Stimulated activated CD4-positive, alpha-beta T cell treated with anti-CD3 and anti-CD28 coated beads, Interleukin-2, amount 100 ng/mL, for 48 hours (primary cell): ENCODE measurements at regions not wholly inside any gene's neighbourhood (a gene's known extent, or its start where the extent isn't known, plus 50 kb on each side); places are given as distances from the start of the nearest gene placed in this dataset.
A peak's percentile ranks its signal among the peaks of the same experiment; 100 is the strongest.

ENCODE experiments used
- DNase-seq, 2 donors: peaks; one replicate each; pipeline ENCODE4 v3.0.0-alpha.2; 2020

DNA sequence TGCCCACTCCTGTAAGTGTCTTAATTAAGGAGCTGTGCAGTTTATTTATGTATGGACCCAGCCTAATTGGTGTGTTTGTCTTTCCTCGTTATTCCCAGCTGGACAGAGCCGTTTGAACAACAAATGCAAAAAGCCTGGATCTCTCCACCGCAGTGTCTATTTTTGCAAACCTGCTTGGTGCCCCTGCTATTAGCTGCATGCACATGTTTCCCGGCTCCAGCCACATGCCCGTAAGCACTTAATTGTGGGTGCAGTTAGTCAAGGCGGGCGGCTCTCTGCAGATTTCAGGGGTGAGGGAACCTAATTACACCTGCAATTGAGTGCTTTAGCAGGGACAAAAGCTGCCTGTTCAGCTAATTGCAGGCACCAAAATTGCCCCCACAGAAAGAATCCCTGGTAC, 74.0 kb upstream of the GSE1 start:
- DNase-seq = no peak

DNA sequence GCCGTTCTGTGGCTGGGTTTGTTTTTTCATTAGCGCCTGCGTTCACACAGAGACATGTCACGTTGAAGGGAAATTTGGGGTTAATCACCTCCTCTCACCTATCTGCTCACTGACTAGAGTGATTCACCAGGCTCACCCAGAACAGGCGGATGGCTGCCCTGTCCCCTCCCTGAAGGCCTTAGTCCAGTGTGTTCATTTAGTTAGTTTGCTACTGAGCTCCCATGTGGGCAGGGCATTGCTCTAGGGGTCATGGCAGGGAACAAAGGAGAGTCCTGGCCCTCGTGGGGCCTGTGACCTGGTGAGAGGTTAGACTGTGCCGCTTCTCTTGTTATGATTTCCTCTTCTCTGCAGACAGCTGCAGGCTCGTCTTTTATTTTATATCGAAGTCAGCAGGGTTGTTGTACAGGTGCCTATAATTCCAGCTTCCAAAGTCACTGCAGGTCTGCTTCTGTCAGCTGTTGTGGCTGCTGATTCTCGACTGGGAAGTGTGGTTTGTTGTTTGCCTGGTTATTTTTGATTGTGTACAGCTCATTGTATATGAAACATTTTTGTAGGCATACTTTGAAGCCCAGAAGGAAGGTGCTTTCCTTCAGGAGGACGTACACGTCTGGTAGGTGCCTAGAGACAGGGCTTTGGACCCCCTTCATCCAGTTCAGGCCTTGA, 73.4 kb upstream of the GSE1 start:
- no peak for DNase-seq

DNA sequence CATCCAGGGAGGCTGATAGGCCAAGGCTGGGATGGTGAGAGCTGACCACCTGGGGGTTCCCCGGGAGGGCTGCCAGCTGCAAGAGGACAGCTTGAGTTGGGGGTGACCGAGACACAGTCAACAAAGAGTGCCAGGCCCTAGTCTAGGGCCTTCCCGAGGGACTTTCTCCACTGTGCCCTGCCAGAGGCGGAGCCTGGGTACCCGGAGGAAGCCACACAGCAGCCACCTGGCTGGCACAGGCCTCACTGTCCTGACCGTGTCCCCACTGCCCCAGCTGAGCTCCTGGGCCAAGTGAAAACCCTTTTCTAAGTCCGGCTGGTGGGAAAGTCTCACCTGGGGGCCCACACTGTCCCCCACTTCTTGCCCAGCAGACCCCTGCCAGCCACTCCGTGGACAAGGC, 71.9 kb upstream of the GSE1 start:
- DNase-seq = no peak

DNA sequence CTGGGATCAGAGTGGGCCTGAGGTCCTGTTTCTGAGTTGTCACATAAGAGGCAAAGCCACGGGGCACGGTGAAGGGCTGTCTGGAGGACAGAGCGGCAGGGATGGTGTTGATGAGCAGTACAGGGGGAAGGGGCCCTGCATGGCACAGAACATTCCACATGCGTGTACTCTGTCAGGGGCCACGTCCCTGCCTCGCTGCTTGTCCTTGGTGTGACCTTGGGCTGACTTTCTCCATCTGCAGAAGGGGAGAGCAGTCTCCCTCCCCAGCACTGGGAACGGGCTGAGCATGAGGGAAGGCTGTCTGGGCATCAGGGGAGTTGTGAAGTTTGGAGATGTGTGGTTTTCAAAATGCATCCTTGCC, 71.5 kb upstream of the GSE1 start:
- DNase-seq = no peak

DNA sequence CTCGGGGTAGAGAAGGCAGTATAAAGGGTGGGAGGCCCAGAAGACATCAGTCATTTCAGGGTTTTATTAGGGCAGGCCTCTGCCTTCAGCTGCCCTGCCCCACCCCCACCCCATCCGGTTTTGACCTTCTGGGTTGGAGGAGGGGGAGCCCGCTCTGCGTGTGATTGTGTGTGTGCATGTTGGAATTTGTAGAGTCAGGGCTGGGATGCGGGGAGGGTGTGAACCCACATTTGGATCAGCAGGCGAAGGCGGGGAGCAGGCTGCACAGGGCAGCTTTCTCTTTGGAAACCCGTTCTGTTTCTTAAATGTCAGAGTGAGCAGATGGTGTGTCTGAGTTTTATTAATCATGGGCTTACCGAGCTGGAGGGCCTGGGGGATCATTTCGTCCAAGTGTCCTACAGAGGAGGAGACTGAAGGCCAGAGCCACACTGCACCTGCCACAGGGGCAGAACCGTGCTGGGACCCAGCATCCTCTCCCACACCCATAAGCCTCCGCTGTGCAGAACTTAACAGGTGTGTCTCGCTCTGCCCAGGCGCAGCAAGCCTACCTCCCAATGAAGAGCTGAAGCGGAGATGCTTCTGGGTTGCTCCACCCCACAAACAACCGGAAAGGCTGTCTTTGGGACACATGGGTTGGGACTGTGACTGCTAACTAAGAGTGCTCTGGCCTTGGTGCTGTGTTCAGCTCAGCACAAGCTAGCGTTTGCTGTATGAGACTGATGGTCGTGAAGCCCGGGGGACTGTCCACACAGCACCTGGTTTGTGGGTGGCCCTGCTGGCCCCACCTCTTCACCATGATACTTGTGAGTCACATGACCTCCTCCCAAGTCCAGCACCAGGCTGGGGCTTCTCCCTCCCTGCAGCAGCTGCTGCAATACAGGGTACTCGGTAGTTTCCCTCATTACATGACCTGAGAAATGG, 70.9 kb upstream of the GSE1 start:
- DNase-seq = no peak

DNA sequence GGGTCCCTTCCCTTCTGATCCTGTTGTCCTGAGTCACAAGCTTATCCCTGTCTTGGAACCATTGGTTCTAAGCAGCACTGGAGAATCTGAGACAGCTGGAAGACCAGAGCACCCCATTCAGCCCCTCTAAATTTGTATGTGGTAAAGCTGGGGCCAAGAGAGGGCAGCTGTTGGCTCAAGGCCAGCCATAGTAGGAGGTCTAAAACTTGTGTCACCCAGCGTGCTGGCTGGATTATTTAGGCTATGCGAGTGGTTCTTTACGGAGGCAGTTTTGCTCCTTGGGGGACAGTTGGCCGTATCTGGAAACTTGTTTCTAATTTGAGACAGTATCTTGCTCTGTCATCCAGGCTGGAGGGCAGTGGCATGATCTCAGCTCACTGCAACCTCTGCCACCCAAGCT, 69.6 kb upstream of the GSE1 start:
- DNase-seq = no peak

DNA sequence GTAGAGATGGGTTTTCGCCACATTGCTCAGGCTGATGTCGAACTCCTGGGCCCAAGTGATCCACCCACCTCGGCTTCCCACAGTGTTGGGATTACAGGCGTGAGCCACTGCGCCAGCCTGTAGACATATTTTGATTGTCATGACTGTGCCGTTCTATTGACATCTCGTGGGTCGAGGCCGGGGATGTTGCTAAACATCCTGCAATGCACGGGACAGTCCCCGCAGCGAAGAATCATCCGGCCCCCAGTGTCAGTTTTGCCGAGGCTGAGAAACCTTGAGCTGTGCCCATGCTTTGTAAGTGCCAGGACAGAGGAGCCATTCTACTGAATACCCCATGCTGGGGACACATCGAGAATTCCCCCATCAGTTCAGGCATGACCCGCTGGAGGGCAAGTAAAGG, 69.1 kb upstream of the GSE1 start:
- no peak for DNase-seq

DNA sequence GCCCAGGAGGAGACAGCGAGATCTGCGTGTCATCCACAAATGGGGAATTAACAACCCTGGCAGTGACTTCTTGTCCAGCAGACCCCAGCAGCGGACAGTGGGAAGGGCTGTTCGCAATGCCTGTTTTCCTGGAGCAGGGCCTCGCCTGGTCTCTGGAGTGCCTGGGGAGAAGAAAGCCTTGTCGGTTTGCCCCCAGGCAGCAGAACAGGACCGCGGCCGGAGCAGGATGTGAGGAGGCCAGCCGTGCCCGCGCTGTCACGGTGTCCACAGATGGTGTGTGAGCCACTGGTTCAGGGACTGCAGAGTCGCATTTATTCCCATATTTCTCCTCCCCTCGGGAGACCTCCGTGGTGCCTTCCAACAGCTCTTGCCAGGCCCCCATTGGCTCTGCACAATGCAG, 68.5 kb upstream of the GSE1 start:
- DNase-seq = no peak

DNA sequence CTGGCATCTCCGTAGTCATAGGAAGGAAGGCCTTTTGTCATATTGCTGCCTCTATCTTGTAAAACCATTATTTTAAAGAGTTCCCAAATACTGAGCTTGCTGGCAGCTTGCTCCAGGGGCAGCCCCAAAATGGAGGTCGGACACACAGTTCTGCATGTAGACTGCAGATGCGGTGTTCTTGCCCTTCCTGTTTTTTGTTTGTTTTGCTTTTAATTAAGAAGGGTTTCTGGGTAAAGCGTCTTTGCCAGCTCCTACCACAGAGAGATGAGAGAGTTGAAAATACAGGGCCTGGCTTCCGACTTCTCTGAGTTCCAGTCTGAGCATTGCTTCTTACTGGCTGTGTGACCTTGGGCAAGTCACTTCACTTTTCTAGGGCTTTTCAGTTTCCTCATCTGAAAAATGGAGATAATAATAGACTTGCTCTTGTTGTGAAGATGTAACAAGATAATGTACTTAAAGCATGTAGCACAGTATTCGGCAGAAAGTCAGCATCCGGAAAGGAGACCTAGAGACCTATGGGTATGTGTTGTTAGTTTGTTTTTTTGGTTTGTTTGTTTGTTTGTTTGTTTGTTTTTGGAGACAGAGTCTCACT, 67.8 kb upstream of the GSE1 start:
- no peak for DNase-seq

DNA sequence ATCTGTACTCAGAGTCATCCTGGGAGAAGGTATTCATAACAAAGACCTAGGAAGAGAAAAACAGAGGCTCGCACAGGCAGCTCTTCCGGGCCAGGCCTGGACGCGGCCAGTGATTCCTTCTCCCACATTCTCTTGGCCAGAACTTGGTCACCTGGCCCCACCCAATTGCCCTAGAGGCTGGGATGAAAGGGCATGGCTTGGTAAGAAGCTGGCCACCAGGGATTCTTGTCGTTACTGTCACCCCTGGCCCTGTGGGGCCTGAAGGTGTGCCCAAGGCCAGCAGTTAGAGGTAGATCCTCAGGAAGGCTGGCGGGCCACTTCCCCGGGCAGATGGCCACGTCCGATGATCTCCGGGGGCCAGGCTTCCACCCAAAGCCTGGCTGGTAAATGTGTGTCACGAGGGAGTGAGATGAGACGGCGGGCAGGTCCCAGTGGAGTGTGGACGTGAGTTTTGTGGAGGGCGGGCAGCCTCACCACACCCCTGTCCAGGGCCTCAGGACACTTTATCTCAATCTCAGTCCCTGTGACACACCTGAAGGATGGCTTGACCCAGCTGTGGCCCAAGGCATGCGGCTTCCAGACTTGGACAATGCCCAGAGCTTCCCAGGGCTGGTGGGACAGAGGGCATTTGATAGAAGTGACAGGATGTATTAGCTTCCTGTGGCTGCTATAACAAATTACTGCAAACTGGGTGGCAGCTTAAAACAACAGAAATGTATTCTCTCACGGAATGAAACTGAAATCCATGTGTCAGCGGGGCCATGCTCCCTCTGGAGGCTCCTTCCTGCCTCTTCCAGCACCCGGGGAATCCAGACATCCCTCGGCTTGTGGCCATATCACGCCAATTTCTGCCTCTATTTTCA, 66.3 kb upstream of the GSE1 start:
- no peak for DNase-seq

DNA sequence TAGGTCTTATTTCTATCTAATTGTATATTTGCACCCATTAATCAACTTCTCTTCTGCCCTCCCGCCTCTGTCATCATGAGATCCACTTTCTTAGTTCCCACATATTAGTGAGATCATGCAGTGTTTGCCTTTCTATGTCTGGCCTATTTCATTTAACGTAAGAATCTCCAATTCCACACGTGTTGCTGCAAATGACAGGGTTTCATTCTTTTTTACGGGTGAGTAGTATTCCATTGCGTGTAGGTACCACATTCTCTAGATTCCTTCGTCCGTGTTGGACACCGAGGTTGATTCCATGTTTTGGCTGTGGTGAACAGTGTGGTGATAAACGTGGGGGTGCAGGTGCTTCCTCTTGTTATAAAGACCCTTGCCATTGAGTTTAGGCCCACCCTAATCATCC, 64.7 kb upstream of the GSE1 start:
- no peak for DNase-seq

DNA sequence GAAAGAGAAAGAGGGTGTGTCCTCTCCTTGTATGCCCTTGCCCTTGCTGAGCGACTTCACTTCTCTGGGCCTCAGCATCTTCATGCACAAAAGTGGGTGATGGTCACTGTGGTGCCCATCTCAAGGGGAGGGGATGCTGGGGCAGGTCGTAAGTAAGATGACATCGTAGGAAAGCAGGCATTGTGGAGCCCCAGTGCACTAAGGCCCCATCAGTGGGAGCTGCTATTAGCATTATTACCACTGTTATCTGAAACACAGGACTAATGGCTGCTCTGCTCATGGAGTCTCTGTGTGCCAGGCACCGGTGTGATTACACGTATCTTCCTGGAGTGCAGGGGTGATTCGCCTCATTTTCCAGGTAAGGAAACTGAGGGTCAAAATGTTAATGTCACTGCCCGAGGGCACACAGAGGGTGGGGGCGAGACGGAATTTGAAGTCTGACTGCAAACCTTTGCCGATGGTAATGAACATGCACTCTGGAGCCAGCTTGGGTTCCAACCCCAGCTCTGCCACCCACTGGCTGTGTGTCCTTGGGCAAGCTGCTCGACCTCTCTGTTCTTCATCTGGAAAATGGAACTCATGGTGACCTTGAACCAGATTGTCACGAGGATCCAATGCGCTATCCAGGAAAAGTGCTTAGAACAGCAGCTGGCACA, 63.2 kb upstream of the GSE1 start:
- no peak for DNase-seq

DNA sequence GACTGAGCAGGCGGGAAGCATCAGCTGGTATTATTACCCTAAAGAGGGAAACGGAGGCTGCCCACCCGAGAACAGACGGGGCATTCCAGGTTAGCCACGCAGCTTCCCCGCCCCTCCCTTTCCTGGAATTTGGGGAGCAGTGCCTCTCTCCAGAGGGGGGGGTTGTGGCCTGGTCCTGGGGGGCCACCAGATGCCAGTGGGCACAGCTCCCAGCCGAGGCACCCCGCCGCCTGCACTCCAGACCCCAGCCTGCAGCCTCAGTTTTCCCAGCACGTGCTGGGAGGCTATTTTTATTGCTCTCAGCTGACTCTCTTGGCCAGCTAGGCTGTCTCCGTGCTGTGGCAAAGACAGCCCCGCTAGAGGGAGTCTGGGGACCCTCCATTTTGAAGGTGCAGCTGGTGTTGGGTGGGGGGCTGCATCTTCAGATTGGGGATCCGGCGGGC, 62.7 kb upstream of the GSE1 start:
- DNase-seq = no peak

DNA sequence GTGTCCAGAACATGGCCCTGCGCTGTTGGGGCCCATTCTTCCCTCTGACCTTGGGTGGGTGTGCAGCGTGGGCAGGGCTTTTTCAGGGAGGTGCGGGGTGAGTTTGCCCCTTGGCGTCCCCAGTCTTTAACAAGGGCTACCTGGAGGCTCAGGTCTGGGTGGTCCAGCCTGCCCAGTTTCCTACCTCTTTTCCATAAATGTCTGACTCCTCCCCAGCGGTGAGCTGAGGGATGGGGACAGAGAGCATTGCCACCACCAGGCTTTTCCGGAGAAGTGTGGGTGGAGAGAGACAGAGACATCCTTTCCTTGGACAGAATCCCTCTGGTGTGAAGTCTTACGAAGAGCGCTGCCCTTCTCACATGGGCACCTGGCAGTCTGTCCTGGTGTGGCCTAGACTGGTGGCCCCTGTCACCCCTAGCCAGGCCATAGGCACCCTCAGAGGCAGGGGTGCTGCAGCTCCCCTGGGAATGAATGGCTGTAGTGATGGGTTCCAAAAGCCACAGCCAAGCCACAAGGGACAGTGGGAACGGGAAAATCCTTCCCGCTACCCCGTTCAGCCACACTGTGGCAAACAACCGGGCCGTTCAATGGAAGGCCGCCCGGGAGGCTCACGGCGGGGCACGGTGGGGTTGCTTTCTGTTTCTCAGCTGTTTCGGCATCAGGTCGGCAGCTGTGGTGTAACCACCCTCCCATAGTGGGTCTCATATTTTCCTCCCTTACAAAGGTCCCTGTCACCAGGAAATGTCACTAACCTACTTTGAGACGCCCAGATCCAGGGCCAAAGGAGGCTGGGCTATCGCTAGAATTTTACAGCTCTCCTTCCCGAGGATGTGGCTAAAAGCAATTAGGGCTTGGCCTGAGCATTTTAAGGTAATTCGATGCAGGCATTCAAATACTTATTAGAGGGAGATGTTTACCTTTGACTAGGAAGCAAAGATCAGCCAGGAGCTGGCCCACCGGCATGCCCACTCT, 61.9 kb upstream of the GSE1 start:
- no peak for DNase-seq

DNA sequence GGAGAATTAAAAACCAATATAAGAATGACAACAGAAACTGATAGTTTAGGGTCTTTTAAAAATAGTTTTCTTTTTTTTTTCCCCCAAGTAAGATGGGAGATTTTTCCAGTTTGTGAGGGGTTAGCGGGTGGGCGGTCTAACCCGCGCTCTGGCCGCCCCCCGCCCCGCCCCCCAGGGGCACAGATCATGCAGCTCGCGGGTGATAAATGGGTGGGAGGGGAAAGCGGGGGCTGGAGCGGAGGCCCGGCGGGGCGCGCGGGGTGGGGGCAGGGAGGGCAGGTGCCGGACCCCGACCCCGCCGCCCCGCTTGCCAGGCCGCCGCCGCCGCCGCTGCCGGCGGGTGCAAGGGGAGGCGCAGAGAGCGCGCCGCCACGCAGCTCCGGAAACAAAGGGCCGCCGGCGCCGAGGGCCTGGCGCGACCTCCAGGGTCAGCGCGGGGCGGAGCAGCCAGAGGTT, 60.1 kb upstream of the GSE1 start:
- DNase-seq = no peak

DNA sequence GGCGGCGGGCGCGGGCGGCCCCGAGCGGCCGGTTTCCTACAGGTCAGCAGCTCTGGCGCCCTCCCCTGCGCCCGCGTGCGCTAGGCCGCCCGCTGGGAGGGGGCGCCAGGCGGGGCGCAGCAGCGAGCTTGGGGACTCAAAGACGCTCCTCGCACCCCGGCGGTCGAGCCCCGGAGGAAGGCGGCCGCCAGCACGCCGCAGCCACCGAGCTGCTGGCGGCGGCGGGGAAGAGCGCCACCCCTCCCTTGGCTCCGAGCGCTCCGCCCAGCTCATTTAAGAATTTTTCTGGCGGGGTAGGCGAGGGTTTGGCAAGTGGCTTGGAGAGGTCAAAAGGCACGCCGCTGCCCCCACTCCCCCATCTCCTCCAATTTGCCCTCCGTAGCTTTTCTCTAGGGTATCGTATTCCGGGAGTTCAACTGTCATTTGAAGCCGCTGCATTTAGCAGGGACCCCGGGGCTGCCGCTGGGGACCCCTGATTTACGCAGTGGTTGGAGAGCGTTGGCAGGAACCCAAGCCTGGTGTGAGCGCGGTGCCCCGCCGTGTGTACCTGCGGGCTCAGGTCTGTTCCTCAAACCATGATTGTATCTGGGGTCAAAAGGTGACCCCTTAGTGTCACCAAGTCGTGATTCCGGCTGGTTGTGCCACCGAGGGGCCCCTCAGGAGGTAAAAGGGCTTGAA, 59.5 kb upstream of the GSE1 start:
- peak; percentile 29 to 33 for DNase-seq

DNA sequence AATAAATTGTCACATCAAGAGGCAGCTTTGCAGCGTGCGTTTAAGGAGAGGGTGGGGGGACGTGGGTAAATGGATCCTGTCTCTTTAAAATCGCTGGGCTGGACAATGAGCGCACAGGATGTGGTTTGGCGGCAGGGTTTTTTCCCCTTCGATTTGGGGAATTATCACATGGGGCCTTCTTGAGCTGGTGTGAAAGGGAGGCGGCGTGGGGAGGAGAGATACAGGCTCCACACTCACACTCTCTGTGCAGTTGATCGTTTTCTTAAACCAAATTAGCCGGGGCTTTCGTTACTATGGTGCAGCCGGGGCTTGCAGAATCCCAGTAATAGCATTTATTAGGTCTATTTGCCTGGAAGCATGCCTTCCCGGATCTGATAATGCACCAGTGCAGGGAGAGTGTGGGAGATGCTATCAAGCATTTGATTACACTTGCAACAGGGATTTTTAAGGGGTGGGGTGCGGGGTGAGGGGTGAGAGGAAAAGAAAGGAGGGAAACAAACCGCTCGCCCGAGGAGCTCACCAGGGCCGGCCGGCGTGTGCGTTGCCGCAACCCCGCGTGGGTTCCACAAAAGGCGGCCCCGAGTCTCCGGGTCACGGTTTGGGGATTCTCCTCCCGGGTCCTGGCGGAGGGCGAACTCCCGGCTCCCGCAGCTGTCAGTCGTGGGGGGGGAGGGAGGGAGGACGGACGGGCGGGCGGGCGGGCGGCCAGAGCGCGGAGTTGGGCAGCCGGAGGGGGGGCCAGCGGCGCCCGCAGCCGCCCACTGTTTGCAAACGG, 58.8 kb upstream of the GSE1 start:
- peak; percentile 62 to 65 for DNase-seq

DNA sequence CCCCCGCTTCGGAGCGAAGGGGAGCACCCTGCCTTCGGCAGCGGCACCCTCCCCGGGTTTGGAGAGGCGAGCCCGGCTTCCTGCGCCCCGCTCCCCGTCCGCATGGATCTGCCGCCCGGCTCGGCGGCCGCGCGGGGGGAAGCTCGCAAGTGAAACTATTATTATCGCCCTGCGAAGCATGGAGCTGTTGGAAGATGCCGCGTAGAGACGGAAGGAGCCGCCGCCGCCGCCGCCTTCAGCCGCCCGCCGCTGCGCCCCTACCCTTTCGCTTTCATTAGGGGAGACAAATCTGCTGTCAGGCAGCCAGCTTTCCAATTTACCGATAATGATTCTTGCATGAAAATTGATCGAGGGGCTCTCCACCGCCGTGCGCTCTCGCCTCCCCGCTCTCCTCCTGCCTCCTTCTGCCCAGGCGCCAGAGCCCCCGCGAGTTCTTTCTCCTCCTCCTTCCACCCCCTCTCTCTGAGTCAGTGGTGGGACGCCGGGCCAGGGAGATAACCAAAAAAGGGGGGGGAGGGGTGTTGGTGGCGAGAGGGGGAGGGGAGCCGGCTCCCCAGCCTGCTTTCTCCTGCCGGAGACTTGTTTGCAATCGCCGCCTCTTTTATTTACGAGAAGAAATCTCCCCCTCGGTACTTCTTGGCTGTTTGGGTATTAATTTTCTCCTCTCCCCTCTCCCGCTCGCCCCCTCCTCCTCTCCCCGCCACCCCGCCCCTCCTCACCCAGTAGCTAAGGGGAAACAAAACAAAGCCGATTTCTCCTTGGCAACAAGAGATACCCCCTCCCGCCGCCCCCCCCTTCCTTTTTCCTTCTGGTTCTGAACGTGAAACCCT, 58.0 kb upstream of the GSE1 start:
- peak; percentile 50 to 53 for DNase-seq
